ENCODE measurements at regions not wholly inside any gene's neighbourhood (a gene's known extent, or its start where the extent isn't known, plus 50 kb on each side); places are given as distances from the start of the nearest gene placed in this dataset.

DNA sequence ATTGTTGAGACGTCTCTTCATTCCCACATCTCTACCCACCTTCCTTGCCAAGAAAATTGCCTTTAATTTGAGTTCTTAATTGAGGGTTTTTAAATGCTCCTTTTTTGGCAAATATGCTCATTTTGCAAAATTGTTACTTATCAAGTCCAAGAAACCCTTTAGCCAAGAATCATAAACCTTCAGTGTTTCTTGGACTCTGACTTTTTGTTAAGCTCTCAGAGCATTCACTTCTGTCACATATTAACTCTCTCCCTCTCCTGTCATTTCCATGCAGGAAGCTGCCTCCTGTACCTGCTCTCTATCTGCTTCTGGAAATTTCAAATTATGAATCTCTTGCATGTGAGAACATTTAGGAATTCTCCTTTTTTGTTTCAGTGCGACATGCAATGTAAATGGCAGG lies 100.0 kb upstream of the PIEZO2 start:
- Histone ChIP-seq H3K27me3 (ENCODE audit: low read depth, low read length) (no peaks in the 10 kb centered on the region), H3K27ac (ENCODE audit: low read length) (no peak overlapping the region), H3K9ac (ENCODE audit: low read length) (no peak overlapping the region), H4K20me1 (ENCODE audit: insufficient read depth, low read length) (no peaks in the 10 kb centered on the region), H3K4me1 (ENCODE audit: low read length) (no peaks in the 10 kb centered on the region), H3K79me2 (ENCODE audit: low read length) (no peaks in the 10 kb centered on the region), H3K4me3 (ENCODE audit: low read length) (no peak overlapping the region), H3K4me2 (ENCODE audit: low read length) (no peak overlapping the region), H3K36me3 (replicated peaks; ENCODE audit: low read depth, low read length) (no peaks in the 10 kb centered on the region), H3K9me3 (ENCODE audit: insufficient read depth, low read length) (no peaks in the 10 kb centered on the region), H2AFZ (ENCODE audit: low read depth, low read length) (no peak overlapping the region)
- TF ChIP-seq EZH2phosphoT487 (IDR thresholded peaks at IDR 0.05; ENCODE audit: low read depth) (no peak), CTCF (IDR thresholded peaks at IDR 0.05; ENCODE audit: low read depth, low read length) (no peak)

GRCh38 chr18:11247381-11247970 lies 98.1 kb upstream of the PIEZO2 start:
- Histone ChIP-seq H3K27ac (ENCODE audit: low read length) (no peak overlapping the region), H3K9ac (ENCODE audit: low read length) (no peak overlapping the region), H3K9me3 (ENCODE audit: insufficient read depth, low read length) (no peaks in the 10 kb centered on the region), H2AFZ (ENCODE audit: low read depth, low read length) (no peak overlapping the region), H3K4me2 (ENCODE audit: low read length) (no peak overlapping the region), H3K4me3 (ENCODE audit: low read length) (no peak overlapping the region), H3K36me3 (replicated peaks; ENCODE audit: low read depth, low read length) (no peaks in the 10 kb centered on the region), H4K20me1 (ENCODE audit: insufficient read depth, low read length) (no peaks in the 10 kb centered on the region), H3K4me1 (ENCODE audit: low read length) (no peaks in the 10 kb centered on the region), H3K79me2 (ENCODE audit: low read length) (no peaks in the 10 kb centered on the region), H3K27me3 (ENCODE audit: low read depth, low read length) (no peaks in the 10 kb centered on the region)
- no peak for TF ChIP-seq CTCF (IDR thresholded peaks at IDR 0.05; ENCODE audit: low read depth, low read length)
- no peak for TF ChIP-seq EZH2phosphoT487 (IDR thresholded peaks at IDR 0.05; ENCODE audit: low read depth)

DNA sequence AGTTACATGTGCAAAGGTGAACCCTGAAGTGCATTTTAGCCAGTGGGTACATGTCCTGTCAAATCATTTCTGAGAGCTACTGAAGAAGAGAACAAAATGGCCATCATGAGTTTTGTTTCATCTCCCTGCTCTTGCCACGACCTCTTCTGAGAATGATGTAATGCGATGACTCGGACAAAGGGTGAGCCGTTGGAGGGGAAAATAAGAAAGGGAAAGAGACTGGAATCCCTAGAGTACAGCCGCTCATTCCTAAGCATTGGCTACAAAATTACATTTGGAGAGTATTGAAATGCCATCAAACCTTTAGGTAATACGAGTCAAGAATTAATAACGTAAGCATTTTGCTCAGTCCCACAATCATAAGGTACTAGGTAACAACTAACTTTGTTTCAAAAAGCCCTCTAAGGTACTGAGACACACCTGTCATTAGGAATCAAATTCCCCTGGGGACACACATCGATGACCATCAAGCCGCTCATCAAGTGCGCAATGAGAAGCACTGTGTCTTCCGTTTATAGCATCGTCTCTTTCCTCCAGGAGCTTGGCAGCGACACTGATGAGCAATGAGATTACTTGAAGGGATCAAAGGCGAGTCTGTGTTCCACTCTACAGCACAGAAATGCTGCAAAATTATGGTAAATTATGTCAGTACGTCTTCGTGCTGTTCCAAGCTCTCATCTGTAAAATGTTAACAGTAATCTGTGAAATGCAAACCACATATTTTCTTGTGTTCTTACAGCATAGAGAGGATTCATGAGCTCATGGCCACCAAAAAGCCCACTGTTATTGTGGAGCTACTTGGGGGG lies 97.3 kb upstream of the PIEZO2 start:
- Histone ChIP-seq H3K9ac (ENCODE audit: low read length) (no peak overlapping the region), H4K20me1 (ENCODE audit: insufficient read depth, low read length) (no peaks in the 10 kb centered on the region), H3K4me3 (ENCODE audit: low read length) (no peak overlapping the region), H3K4me2 (ENCODE audit: low read length) (no peak overlapping the region), H2AFZ (ENCODE audit: low read depth, low read length) (no peak overlapping the region), H3K36me3 (replicated peaks; ENCODE audit: low read depth, low read length) (no peaks in the 10 kb centered on the region), H3K4me1 (ENCODE audit: low read length) (no peaks in the 10 kb centered on the region), H3K79me2 (ENCODE audit: low read length) (no peaks in the 10 kb centered on the region), H3K9me3 (ENCODE audit: insufficient read depth, low read length) (no peaks in the 10 kb centered on the region), H3K27ac (ENCODE audit: low read length) (no peak overlapping the region), H3K27me3 (ENCODE audit: low read depth, low read length) (no peaks in the 10 kb centered on the region)
- TF ChIP-seq CTCF (IDR thresholded peaks at IDR 0.05; ENCODE audit: low read depth, low read length) (no peak), EZH2phosphoT487 (IDR thresholded peaks at IDR 0.05; ENCODE audit: low read depth) (no peak)

DNA sequence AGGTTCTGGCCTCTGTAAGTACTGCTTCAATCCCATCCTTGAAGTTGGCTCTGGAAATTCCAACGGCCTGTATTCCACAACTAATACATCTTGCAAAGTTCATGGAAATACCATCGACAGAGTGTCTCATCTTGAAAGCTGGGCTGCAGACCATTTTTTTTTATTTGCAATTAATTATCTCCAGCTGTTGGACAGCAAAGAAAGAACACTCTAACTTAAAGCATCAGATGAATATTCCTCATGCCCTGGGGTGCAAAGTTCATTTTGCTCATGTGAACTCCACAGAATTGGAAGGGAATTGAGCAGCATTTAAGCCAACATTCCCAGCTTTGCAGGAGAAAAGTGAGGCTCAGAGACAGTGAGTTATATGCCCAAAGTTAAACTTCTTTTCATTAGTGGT lies 96.5 kb upstream of the PIEZO2 start:
- TF ChIP-seq EZH2phosphoT487 (IDR thresholded peaks at IDR 0.05; ENCODE audit: low read depth): no peak
- TF ChIP-seq CTCF (IDR thresholded peaks at IDR 0.05; ENCODE audit: low read depth, low read length): no peak
- no peaks in the 10 kb centered on the region for H3K4me1 ChIP-seq (ENCODE audit: low read length)
- H3K9ac ChIP-seq (ENCODE audit: low read length): no peak overlapping the region
- no peaks in the 10 kb centered on the region for H3K9me3 ChIP-seq (ENCODE audit: insufficient read depth, low read length)
- no peaks in the 10 kb centered on the region for H4K20me1 ChIP-seq (ENCODE audit: insufficient read depth, low read length)
- H3K27me3 ChIP-seq (ENCODE audit: low read depth, low read length): no peaks in the 10 kb centered on the region
- H3K4me2 ChIP-seq (ENCODE audit: low read length): no peak overlapping the region
- no peaks in the 10 kb centered on the region for H3K79me2 ChIP-seq (ENCODE audit: low read length)
- no peak overlapping the region for H2AFZ ChIP-seq (ENCODE audit: low read depth, low read length)
- no peak overlapping the region for H3K27ac ChIP-seq (ENCODE audit: low read length)
- no peaks in the 10 kb centered on the region for H3K36me3 ChIP-seq (replicated peaks; ENCODE audit: low read depth, low read length)
- H3K4me3 ChIP-seq (ENCODE audit: low read length): no peak overlapping the region

Measured in OCI-LY3 (cell line).